ENCODE measurements at regions not wholly inside any gene's neighbourhood (a gene's known extent, or its start where the extent isn't known, plus 50 kb on each side); places are given as distances from the start of the nearest gene placed in this dataset.

DNA sequence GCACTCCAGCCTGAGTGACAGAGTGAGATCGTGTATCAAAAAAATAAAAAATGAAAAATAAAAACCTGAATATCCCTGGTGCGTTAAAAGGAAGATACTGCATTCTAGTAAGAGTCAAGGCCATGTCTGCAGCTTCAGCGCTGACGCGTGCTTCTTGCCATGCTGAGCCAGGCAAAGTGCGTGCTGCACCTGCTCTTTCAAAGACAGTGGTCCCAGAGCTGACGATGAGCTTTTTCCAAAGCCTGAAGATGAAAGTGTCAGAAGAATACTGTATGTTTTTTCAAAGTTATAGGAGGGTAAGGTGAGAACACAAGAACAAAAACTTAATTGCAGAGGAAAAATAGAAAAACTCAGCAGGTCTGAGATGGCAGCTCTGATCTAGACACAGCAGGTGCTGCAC is 115.1 kb downstream of the RNASET2 start:
- no peak for DNase-seq

DNA sequence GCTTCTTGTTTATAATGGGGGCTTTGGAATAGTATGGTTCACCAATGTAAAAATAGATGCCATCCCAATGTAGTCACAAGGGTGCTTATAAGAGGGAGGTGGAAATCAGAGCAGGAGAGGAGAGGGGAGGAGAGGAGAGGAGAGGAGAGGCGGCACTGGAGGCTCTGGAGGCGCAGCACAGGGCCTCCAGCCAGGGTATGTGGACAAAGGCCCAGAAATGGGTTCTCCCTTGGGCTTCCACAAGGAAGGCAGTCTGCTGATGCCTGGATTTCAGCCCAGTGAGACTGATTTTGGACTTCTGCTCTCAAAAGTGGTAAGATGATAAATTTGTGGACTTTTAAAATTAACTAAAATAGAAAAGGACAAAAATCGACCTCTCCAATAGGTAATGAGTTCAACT is 116.8 kb downstream of the RNASET2 start:
- DNase-seq: no peak

DNA sequence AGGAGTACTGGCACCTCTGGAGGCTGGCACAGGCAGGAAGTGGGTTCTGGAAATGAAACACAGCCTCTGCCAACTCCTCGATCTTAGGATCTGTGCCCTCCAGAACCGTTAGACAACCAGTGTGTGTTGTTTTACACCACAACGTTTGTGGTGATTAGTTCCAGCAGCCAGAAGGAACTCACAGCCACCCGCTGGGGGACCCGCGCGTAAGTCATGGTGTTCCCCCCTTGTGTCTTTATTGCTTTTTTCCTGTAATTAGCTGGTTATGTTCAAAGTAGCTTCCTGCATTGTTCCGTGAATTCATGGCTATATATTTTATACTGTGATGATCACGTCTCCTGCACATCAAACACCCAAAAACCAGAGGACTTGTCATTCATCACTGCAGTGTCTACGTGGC is 117.4 kb downstream of the RNASET2 start:
- DNase-seq: no peak

DNA sequence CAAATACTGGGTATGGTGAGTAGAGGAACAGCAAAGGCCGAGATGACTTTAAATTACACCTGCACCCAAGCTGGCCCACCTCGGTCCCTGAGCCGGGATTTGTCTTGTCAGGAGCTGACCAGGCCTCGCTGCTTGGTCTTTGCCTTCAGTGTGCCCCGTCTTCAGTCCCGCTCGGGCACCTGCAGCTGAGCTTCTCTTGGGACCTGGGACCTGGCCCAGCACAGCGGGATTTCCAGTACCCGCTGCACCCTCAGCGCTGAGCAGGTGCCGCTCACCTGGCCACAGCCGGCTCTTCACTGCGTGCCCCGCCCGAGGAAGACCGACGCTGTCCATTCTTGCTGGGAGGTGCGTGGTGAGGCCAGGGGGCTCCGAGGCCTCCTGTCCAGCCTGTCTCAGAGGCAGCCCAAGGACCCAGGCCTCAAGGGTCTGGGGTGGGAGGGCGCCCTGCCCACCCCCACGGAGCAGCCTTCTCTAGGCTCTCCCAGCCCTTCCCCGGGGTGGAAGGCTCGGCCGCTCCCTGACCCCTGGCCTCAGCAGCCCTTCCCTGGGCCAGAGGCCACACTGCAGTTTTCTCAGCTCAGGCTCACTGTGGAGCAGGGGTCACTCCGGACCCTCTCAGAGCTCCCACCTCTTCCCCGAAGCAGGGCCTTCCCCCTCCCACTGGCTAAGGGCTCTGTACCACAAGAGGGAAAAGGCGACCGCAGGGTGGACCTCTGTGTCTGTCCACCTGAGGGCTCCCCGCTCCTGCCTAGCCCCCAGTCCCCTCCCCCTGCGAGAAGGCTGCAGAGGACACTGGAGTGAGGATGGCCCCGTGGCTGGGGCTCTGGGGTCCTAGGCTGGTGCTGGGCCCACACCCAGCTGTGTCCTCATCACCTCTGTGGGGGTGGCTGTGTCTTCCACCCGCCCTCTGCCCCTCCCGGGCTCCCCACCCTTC is 119.3 kb downstream of the RNASET2 start:
- no peak for DNase-seq

GRCh38 chr6:166834049-166834448 is 122.3 kb downstream of the RNASET2 start:
- no peak for DNase-seq

- no peak for DNase-seq
Observed at GRCh38 chr6:166830891-166831363, 125.4 kb downstream of the RNASET2 start.

- peak; percentile 84 for DNase-seq
Observed at GRCh38 chr6:166830185-166830890, 126.0 kb downstream of the RNASET2 start.

GRCh38 chr6:166826264-166826663 is 130.1 kb downstream of the RNASET2 start:
- no peak for DNase-seq

DNA sequence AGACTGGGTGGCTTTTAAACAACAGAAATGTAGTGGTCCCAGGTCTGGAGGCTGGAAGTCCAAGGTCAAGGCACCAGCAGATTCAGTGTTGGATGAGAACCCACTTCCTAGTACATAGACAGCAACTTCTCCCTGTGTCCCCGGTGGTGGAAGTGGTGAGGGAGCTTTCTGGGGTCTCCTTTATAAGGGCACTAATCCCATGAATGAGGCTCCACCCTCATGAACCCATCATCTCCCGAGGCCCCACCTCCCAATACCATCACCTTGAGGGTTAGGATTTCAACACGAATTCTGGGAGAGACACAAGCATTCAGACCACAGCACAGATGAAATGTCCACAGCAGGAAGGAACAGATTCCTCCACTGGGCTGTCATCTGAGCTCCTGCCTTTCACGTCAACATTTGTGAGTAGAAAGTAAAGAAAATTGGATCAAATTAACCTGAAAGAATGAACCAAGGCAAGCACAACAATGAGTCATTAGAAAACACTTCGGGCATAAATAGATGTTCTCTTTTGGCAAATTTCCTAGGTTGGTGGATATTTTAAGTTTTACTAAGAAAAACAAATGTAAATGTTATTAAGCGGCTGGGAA is 130.7 kb downstream of the RNASET2 start:
- DNase-seq: no peak

DNA sequence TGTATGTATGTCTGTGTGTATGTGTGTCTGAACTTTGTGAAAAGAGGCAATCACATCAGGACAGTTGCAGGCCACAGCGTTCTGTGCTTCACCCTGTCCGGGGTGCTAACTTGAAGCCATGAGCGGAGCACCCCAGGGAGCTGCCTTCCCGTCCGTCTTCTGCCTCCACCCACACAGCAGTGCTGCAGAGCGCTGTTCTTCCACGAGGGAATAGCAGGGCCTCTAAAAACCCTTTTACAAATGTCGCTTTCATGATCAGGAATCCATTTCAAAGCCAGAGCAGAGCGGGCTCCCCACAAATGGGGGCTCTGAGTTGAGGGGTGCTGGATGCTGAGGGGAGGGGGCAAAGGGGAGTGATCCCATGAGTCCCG is 131.5 kb downstream of the RNASET2 start:
- no peak for DNase-seq

DNA sequence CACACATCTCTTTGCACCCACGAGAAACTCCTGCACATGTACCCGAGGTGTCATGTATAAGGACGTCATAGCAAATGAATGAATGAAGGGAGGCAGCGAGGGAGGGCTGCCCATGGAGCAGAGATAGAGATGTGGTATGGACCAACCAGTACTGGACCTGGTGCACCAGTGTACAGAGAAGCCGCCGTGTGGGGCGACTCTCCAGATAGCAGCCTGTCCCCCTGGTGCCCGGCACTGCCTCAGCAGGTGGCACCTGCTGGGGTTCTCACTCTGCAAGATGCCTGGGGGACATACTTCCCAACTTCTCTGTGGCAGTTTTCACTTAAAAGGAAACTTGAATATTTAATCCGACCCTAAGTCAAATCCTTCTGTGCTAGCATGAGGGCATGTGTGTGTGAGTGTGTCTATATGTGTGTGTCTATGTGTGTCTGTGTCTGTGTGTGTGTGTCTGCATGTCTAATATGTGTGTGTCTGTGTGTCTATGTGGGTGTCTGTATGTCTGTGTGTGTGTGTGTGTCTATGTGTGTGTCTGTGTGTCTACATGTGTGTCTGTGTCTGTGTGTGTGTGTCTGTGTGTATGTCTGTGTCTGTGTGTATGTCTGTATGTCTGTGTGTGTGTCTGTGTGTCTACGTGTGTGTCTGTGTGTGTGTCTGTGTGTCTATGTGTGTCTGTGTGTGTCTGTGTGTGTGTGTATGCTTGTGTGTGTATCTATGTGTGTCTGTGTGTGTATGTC is 132.0 kb downstream of the RNASET2 start:
- DNase-seq: no peak

- no peak for DNase-seq
Observed at GRCh38 chr6:166822609-166823008, 133.7 kb downstream of the RNASET2 start.

- DNase-seq: no peak
Observed at GRCh38 chr6:166820483-166820882, 135.9 kb downstream of the RNASET2 start.

DNA sequence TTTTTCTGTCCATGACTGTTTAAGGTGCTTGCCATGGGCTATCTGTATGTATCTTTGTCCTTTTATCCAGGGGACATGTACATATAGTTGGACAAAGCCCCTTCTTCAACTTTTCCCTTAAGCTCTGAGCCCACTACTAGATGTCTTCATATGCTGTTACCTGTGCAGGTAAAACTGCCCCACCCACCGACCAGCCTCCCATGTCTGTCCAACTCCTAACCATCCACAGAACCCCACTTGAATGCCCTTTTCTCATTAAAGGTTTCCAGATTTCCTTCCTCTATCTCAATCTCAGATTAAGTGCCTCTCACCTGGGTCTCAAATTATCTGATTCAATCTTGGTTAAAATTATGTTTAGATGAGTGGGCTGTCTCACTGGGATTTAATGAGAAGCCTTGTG is 136.3 kb downstream of the RNASET2 start:
- no peak for DNase-seq

DNA sequence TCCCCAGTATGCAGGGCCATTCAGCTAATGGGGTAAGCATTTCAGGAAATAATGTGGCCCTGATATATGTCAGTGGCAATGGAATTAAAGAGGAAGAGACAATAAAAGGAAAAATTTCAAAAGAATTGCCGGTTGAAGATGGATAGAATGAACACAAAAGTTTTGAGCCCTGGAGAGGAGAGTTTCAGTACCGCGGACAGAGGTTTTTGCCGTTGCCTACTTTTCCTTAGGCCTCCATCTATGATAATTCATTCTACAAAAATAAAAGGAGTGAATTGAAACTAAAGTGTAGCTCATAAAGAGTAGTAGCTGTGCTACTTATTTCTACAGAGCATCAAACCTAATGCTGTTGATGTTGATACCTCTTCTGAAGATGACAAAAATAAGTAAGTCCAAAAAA is 140.7 kb downstream of the RNASET2 start:
- DNase-seq: no peak

GRCh38 chr6:166814390-166814789 is 142.0 kb downstream of the RNASET2 start:
- DNase-seq: no peak

GRCh38 chr6:166813461-166813860 is 142.9 kb downstream of the RNASET2 start:
- DNase-seq: no peak

GRCh38 chr6:166810864-166811263 is 145.5 kb downstream of the RNASET2 start:
- DNase-seq: no peak

GRCh38 chr6:166809721-166810120 is 146.6 kb downstream of the RNASET2 start:
- DNase-seq: no peak

GRCh38 chr6:166806962-166807757 is 149.2 kb downstream of the RNASET2 start:
- no peak for DNase-seq

GRCh38 chr6:166806217-166806838 is 150.0 kb downstream of the RNASET2 start:
- DNase-seq: no peak

- no peak for DNase-seq
Observed at GRCh38 chr6:166803471-166803870, 152.9 kb downstream of the RNASET2 start.
